ENCODE measurements at regions not wholly inside any gene's neighbourhood (a gene's known extent, or its start where the extent isn't known, plus 50 kb on each side); places are given as distances from the start of the nearest gene placed in this dataset.
A peak's percentile ranks its signal among the peaks of the same experiment; 100 is the strongest.
"Not testable (repeated sequence)": the region's sequence is repeated elsewhere in the genome, so short reads cannot be mapped to it uniquely, and the experiment has no call there.

DNA sequence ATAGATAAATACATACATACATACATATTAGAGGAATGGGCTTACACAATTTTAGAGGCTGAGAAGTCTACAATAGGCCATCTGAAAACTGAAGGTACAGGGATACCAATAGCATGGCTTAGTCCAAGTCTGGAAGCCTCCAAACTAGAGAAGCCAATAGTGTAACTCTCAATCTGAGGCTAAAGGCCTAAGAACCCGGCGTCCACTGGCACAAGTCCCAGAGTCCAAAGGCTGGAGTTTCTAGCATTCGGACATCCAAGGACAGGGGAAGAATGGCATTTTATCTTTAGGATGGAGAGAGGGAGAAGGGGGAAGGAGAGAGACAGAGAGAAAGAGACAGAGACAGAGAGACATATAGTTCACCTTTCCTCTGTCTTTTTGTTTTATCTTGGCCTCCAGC is 63.7 kb upstream of the SYT4 start:
- no peak for DNase-seq

DNA sequence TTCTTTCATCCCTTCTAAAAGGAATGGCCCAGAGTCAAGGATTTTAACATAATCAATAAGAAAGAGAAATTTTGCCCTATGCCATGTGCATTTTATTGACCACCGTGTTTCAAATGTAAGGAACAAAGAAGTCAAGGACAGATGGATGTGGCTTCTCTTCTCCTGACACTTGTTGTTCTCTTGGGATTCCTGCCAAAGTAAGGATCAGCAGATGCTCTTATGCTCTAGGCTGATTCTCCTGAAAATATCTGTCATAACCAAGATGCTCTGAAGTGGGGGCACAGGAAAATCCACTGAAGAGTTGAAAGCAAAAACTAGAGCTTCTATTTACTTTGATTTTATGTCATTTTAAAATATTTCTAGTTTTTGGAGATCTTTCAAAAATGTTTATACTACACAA is 72.9 kb upstream of the SYT4 start:
- no peak for DNase-seq

DNA sequence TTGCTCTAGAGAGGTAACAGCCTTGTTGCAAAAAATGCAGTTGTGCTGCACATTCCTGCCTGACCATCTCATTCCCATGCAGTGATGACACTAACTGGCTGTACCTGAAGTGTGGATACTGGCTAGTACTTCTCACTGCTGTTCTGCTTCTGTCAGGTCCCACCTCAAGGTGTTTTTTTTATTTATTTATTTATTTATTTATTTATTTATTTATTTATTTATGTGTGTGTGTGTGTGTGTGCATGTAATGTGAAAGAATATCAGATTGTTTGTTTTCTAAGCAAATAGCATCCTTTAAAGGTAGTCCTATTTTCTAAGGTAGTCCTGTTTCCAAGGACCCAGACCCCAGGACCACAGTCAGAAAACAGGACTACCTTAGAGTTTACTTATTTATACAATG is 87.2 kb upstream of the SYT4 start:
- DNase-seq, result no peak

DNA sequence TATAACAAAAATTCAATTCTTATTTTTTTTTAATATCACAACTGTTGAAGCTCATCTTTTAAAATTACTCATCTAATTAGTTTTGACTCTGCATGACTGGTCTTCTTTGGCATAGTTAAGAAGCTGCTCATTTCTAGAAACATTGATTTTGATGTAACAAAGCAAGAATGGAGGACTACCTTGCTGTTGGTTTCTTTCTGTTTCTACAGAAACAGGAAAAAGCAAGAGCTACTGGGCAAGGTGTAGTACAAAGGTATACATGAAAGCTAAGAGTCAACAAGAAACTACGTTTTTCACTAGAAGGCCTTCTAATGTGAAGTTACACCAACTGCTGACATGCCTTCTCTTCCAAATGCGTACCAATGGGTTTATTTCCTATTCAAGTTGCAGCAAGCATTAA is 90.6 kb upstream of the SYT4 start:
- no peak for DNase-seq

DNA sequence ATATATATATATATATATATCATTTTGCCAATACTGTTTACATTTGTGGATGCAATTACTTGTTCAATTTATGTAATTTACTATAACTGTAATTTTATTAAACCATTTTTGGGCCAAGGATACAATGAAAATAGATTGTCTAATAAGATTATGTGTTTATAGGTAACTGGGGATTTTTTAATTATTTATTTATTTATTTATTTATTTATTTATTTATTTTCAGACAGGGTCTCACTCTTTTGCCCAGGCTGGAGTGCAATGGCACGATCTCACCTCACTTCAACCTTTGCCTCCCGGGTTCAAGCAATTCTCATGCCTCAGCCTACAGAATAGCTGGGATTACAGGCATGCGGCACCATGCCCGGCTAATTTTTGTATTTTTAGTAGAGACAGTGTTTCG is 92.0 kb upstream of the SYT4 start:
- DNase-seq, result not testable (repeated sequence)

- no peak for DNase-seq
Measured at GRCh38 chr18:43372773-43373172, 95.5 kb upstream of the SYT4 start.

DNA sequence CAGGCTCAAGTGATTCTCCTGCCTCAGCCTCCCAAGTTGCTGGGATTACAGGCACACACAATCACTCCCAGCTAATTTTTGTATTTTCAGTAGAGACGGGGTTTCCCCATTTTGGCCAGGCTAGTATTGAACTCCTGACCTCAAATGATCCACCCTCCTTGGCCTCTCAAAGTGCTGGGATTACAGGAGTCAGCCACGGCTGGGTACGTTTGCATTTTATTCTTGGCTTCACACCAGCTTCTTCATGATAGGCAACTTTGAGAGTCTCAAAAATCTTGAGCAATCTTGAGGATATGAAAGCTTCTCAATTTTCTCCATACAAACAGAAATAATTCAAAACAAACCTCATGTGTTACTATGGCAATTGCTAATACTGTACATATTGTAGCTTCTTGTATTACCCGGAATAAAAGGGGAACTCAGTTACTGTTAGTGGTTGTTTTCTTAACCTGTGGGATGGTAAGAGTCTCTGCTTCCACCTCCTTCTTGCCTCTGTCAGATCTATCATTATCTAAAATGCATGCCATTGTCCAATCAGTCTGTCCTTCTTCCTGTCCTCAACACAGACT is 102.9 kb upstream of the SYT4 start:
- peak; percentile 45 for DNase-seq

GRCh38 chr18:43382641-43383403 is 105.5 kb upstream of the SYT4 start:
- DNase-seq, result no peak

DNA sequence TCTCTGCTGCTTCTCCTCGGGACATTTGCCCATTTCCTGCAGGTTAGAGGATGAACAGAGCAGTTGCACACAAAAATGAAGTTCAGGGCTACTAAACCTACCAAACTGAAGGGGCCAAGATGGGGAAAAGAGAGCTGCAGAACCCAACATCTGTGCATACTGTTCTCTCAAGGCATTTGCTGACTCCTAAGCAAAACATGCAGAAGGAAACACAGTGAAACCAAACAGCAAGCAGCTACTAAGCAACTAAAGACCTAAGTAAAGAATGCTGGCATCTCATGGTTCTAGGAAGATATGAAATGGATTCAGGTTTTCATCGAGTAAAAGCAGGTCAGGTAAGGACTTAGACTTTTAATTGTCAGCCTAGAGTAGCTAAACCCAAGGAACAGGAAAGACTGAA is 111.9 kb upstream of the SYT4 start:
- DNase-seq, result no peak

- no peak for DNase-seq
Measured at GRCh38 chr18:43392168-43392567, 114.9 kb upstream of the SYT4 start.

DNA sequence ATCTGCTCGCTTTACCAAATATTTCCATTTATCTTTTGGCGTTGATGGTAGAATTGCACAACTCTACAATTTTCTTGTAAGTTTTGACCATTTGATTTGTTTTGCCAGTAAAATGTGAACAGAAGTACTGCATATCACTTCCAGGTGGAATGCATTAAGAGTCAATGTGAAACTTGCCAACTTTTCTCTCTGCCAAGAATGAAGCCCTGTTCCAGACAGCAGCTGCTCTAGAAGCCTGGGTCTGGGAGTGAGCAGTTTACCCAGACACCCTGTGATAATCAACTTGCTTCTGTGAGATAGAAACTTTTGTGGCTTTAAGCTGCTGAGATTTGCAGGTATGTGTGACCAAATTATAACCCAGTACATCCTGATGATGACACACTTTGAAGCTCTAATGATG is 115.9 kb upstream of the SYT4 start:
- DNase-seq, result peak; percentile 2

GRCh38 chr18:43396266-43396665 is 119.0 kb upstream of the SYT4 start:
- DNase-seq, result no peak

DNA sequence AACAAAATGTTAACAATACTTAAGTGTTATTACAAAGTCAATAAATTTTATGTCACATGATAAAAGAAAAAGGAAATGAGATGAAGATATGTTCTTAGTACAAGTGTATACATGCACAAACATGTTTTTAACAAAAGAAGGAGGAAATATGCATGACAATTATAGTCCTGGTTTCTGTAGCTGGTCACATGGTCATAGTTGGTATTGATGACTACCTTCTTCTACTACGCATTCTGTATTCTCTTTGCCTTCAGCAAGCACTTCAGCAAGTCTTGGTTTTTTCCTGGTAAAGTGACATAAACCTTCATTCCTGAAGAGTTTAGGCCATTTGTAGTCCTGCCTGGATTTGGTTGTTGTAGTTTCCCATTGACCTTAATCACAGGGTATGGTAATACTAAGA is 121.3 kb upstream of the SYT4 start:
- no peak for DNase-seq

DNA sequence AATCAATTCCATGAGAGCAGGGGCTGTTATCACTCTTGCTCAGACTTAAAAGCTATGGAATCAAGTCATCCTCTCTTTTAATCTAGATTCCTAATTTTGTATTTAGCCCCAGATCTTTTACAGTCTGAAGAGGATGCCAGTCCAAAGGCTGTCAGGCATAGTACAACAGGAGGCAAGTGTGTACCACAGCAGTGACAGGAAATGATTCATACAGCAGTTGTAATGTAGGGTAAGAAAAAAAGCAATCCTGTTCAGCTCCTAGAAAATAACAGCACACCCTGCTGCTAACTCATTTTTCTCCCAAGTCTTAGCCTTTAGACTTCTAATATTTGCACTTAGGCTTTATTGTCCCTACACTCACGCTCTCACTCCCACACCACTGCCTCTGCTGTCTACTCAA is 127.8 kb upstream of the SYT4 start:
- no peak for DNase-seq

GRCh38 chr18:43414006-43414405 is 136.7 kb upstream of the SYT4 start:
- DNase-seq, result no peak

GRCh38 chr18:43420091-43420490 is 142.8 kb upstream of the SYT4 start:
- DNase-seq, result no peak

GRCh38 chr18:43420950-43421349 is 143.7 kb upstream of the SYT4 start:
- DNase-seq, result no peak

DNA sequence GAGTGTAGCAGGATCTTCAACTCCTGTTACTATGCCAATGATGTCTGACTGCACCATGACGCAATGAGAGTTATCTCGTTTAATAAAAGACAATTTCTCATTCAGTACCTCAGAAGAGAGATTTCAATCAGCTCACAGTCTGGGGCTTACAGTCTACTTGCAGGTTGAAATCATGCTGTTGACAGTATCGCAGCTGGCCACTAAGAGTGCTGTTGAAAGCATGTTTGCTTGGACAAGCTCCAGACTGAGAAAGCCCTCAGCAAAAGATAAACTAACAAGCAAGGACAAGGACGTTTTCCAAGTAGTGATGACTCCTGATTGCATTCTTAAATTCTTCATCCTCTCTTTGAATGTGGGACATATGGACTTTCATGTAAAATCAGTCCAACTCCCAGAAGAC is 145.2 kb upstream of the SYT4 start:
- DNase-seq, result no peak

DNA sequence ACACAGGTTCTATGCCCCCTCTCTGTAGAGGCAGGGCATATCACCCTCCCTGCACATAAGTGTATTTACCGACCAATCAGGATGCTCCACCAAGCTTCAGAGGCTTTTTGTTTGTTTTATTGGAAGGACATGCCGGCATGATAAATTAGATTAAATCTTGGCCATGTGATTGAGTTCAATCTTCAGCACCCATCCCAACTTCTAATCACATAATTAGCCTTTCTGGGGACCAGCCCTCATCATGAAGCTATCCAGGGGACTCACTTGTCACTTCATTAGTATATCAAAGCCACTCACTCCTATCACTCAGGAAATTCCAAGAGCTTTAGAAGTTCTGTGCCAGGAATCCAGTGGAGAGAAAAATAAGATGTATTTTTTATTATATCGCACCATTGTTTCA is 158.6 kb upstream of the SYT4 start:
- DNase-seq, result no peak

DNA sequence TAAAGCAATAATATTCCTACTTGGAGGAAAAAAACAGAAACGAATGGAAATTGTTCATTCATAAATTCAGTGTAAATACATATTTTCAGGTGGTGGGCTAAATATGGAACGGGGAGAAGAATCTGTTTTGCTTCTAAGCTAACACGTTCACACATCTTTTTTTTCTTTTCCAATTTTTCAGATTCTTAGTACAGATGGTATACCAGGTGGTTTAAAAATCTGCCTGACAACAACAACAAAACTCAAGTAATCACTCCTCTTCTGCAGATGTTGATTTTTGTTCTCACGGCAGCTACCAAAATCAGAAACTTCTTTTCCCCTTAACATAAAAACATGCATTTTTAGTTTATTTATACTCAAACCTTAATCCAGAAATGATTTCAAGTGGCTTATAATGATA is 164.8 kb upstream of the SYT4 start:
- DNase-seq, result no peak

DNA sequence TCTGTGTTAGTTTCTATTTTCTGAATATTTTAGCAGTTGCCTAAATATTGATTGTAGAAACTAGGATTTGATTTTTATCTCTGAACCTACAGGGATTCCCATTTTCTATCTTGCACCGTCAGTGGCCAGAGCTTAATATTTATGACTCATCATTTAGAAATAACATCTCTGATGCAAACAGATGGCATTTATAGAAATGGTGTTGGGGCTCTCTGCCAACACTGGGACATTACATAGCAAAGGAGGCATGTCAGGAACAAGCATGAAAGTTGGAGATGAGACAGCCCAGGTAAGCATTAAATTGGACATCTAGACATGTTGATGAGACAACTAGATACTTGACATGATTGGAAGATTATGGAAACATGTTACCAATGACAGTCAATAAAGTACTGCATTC is 165.3 kb upstream of the SYT4 start:
- DNase-seq, result no peak

- DNase-seq, result no peak
Measured at GRCh38 chr18:43465483-43465882, 188.2 kb upstream of the SYT4 start.

- DNase-seq, result no peak
Measured at GRCh38 chr18:43471873-43472272, 194.6 kb upstream of the SYT4 start.

DNA sequence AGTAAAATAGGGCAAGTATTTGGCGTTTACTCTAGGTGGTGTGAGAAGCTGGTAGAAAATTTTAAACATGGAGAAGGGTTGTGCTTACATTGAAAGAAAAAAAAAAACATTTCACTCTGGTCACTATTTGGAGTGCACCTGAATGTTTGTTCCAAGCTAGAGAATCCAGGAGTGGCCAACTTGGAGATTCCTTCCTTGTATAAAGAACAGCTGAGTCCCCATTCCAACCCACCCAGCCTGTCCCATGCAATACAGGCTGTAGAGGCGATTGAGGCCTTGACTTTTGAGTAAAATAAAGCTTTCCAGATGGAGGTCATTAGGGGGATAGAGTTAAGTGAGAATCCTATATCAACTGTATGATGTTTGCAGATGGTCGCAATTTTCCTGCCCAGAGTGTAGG is 203.8 kb upstream of the SYT4 start:
- DNase-seq, result no peak

- DNase-seq, result no peak
Measured at GRCh38 chr18:43482136-43482535, 204.8 kb upstream of the SYT4 start.
